SK-N-SH (cell line): ENCODE measurements at regions not wholly inside any gene's neighbourhood (a gene's known extent, or its start where the extent isn't known, plus 50 kb on each side); places are given as distances from the start of the nearest gene placed in this dataset.

Source experiments
- CTCF ChIA-PET: fragments of 300-600, 350-600 bp; formaldehyde crosslinking; extraction: SDS; loops from one replicate; lab custom pipeline; 2021; lab: Yijun Ruan, JAX
- POLR2A ChIA-PET: fragments of 350-600 bp; sonication (Branson Sonifier 250); formaldehyde crosslinking; extraction: SDS; loops from one replicate; lab custom pipeline; 2020; ENCODE audit warnings: antibody characterized with exemption, inconsistent platforms; lab: Yijun Ruan, JAX
- DNase-seq: peaks from one replicate; pipeline ENCODE4 v3.0.0; 2012
- H2AFZ ChIP-seq: fragments of 200-600 bp; sonication (generic); 2 replicates; pipeline ENCODE4 v1.8.1; 2016; ENCODE audit warnings: antibody characterized with exemption, mild to moderate bottlenecking, low read depth
- H3F3A ChIP-seq: fragments of 200-600 bp; sonication (generic); replicated peaks from 2 replicates; pipeline ENCODE3; 2016; ENCODE audit warnings: antibody characterized with exemption, mild to moderate bottlenecking; ENCODE audit not compliant: insufficient read depth
- H3K27ac ChIP-seq, 2 experiments: fragments of 200-500 bp in 1 of 2; fragments of 200-600 bp in 1 of 2; sonication (Bioruptor generic) in 1 of 2; sonication (generic), shearing (Covaris generic) in 1 of 2; 2 replicates each; pipeline versions ENCODE4 v1.5.1 to v1.6.1; 2014 to 2016; ENCODE audit warnings: low read depth in 2 of 2, inconsistent platforms in 1 of 2, low read length in 1 of 2, mild to moderate bottlenecking in 1 of 2, mixed read lengths in 1 of 2
- H3K27me3 ChIP-seq: fragments of 200-600 bp; sonication (generic), shearing (Covaris generic); 2 replicates; pipeline ENCODE4 v1.6.1; 2016; ENCODE audit warnings: mixed run types; ENCODE audit not compliant: insufficient read depth
- H3K36me3 ChIP-seq, 2 experiments: fragments of 200-500 bp in 1 of 2; fragments of 200-600 bp in 1 of 2; sonication (Bioruptor generic) in 1 of 2; sonication (generic) in 1 of 2; replicated peaks in 1 of 2; 2 replicates each; pipeline versions ENCODE3 to v1.5.1; 2014 to 2016; ENCODE audit warnings: low read length in 1 of 2, mild to moderate bottlenecking in 1 of 2; ENCODE audit not compliant: insufficient read depth in 2 of 2, control insufficient read depth in 1 of 2
- H3K4me1 ChIP-seq, 2 experiments: fragments of 200-500 bp in 1 of 2; fragments of 200-600 bp in 1 of 2; sonication (Bioruptor generic) in 1 of 2; sonication (generic), shearing (Covaris generic) in 1 of 2; 2 replicates each; pipeline versions ENCODE4 v1.5.1 to v1.6.1; 2014 to 2016; ENCODE audit warnings: low read depth in 1 of 2, low read length in 1 of 2, mixed run types in 1 of 2; ENCODE audit not compliant: insufficient read depth in 2 of 2, control insufficient read depth in 1 of 2
- H3K4me2 ChIP-seq: fragments of 200-600 bp; sonication (generic), shearing (Covaris generic); 2 replicates; pipeline ENCODE4 v1.6.1; 2017; ENCODE audit warnings: mixed run types
- H3K4me3 ChIP-seq, 2 experiments: fragments of 200-500 bp in 1 of 2; fragments of 200-600 bp in 1 of 2; sonication (Bioruptor generic) in 1 of 2; sonication (generic), shearing (Covaris generic) in 1 of 2; 2 replicates each; pipeline versions ENCODE4 v1.5.1 to v1.8.1; 2014 to 2016; ENCODE audit warnings: low read depth in 2 of 2, inconsistent platforms in 1 of 2, low read length in 1 of 2, mild to moderate bottlenecking in 1 of 2, mixed read lengths in 1 of 2, moderate library complexity in 1 of 2
- H3K79me2 ChIP-seq: fragments of 200-600 bp; sonication (generic); 2 replicates; pipeline ENCODE4 v1.8.1; 2017; ENCODE audit warnings: mild to moderate bottlenecking; ENCODE audit not compliant: insufficient read depth
- H3K9ac ChIP-seq: fragments of 200-600 bp; sonication (generic); 2 replicates; pipeline ENCODE4 v1.6.1; 2017; ENCODE audit warnings: mixed run types
- H3K9me2 ChIP-seq: fragments of 200-600 bp; sonication (generic); 2 replicates; pipeline ENCODE4 v1.6.1; 2017; ENCODE audit warnings: mixed run types
- H3K9me3 ChIP-seq: fragments of 200-600 bp; sonication (generic); 2 replicates; pipeline ENCODE4 v1.6.1; 2017; ENCODE audit warnings: mixed run types, mild to moderate bottlenecking, moderate library complexity
- H4K20me1 ChIP-seq: fragments of 200-600 bp; sonication (generic); 2 replicates; pipeline ENCODE4 v1.6.1; 2017; ENCODE audit warnings: mild to moderate bottlenecking, mixed run types; ENCODE audit not compliant: insufficient read depth
- CHD2 ChIP-seq: fragments of 150-350 bp; IDR thresholded peaks from 2 replicates; pipeline ENCODE4 v1.6.1; 2018; ENCODE audit warnings: low read length; ENCODE audit not compliant: partially characterized antibody
- EP300 ChIP-seq, 2 experiments: IDR thresholded peaks; 2 replicates each; pipeline versions ENCODE4 v1.4.0 to v1.6.1; 2012; ENCODE audit warnings: borderline replicate concordance in 1 of 2, low read depth in 1 of 2, low read length in 1 of 2
- FOSL2 ChIP-seq: IDR thresholded peaks from 2 replicates; pipeline ENCODE4 v1.4.0; 2012; ENCODE audit warnings: low read depth, mild to moderate bottlenecking, moderate library complexity, borderline replicate concordance
- FOXM1 ChIP-seq: IDR thresholded peaks from 2 replicates; pipeline ENCODE4 v1.4.0; 2012; ENCODE audit warnings: low read depth, mild to moderate bottlenecking
- GABPA ChIP-seq: IDR thresholded peaks from 2 replicates; pipeline ENCODE4 v1.4.0; 2012; ENCODE audit warnings: low read depth, mild to moderate bottlenecking
- GATA2 ChIP-seq: sonication (generic); formaldehyde crosslinking; IDR thresholded peaks from 2 replicates; pipeline ENCODE4 v1.5.0; 2020; ENCODE audit warnings: mild to moderate bottlenecking, missing genetic modification reagents
- MXI1 ChIP-seq: IDR thresholded peaks from 2 replicates; pipeline ENCODE4 v1.6.1; 2012; ENCODE audit warnings: mild to moderate bottlenecking, low read depth, low read length, improper control_type of control experiment
- NFIC ChIP-seq: IDR thresholded peaks from 2 replicates; pipeline ENCODE4 v1.4.0; 2012; ENCODE audit warnings: borderline replicate concordance
- NRF1 ChIP-seq: IDR thresholded peaks from 2 replicates; pipeline ENCODE4 v1.6.1; 2012; ENCODE audit warnings: low read depth, mild to moderate bottlenecking, low read length
- RCOR1 ChIP-seq: fragments of 150-350 bp; IDR thresholded peaks from 2 replicates; pipeline ENCODE4 v1.6.1; 2017; ENCODE audit warnings: antibody characterized with exemption, low read length
- REST ChIP-seq: IDR thresholded peaks from 2 replicates; pipeline ENCODE4 v1.6.1; 2012; ENCODE audit warnings: mild to moderate bottlenecking, low read depth, low read length, moderate library complexity
- TAF1 ChIP-seq: IDR thresholded peaks from 2 replicates; pipeline ENCODE4 v1.6.1; 2012; ENCODE audit warnings: low read depth, mild to moderate bottlenecking, low read length, moderate library complexity, borderline replicate concordance
- WGBS: methylation state at CpG from one replicate; pipeline ENCODE4 v1.1.6; 2017; ENCODE audit warnings: low lambda C conversion rate; 5-methylcytosine and 5-hydroxymethylcytosine counted together
- TF ChIP-seq, protein P1 (sequence below): IDR thresholded peaks from 2 replicates; pipeline ENCODE4; 2012

DNA sequence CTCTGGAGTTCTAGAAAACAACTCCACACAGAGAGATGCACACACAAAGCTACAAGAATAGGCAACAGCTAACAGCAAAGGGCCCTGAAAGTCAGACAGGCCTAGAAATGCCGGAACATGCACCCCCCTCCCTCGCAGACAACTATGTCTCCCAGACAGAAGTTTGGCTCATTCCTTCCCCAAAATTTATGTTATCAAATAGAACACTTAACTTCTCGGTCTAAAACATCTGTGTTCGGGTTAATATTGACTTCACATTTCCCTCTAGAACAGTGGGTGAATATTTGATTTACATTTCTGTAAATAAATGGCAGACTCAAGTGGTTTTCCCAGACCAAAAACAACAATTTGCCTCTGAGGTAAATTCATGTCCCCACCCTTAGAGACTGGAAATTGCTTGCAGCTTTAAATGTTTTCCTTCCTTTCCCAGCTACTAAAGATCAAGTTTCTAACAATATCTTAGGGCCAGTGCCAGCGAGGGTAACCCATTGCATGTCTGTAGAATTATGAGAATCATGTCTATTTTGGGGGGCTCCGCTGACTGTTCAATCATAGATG is 92.5 kb upstream of the INHBA start:
- Histone ChIP-seq H2AFZ (no peak overlapping the region), H3K4me2 (no peak overlapping the region), H3K4me3 (no peak overlapping the region), H3K4me1 (peaks cover 0 to 12% of the 10 kb centered on the region in 2 experiments; a peak in 1 of 4 replicates), H3K9ac (no peak overlapping the region), H4K20me1 (no peaks in the 10 kb centered on the region), H3K9me3 (no peaks in the 10 kb centered on the region), H3K27ac (no peak overlapping the region), H3F3A (no peaks in the 10 kb centered on the region)
- no peak for DNase-seq
- POLR2A ChIA-PET: no interaction called here
- CTCF ChIA-PET: no interaction called here
- TF ChIP-seq, protein P1, sequence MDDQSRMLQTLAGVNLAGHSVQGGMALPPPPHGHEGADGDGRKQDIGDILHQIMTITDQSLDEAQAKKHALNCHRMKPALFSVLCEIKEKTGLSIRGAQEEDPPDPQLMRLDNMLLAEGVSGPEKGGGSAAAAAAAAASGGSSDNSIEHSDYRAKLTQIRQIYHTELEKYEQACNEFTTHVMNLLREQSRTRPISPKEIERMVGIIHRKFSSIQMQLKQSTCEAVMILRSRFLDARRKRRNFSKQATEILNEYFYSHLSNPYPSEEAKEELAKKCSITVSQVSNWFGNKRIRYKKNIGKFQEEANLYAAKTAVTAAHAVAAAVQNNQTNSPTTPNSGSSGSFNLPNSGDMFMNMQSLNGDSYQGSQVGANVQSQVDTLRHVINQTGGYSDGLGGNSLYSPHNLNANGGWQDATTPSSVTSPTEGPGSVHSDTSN: no peak
- TF ChIP-seq RCOR1: no peak
- TF ChIP-seq FOSL2: no peak
- no peak for TF ChIP-seq REST
- TF ChIP-seq EP300 (IDR thresholded peaks at IDR 0.05; ENCODE audit: borderline replicate concordance in 1 of 2, low read depth in 1 of 2, low read length in 1 of 2): no peak
- no peak for TF ChIP-seq TAF1
- TF ChIP-seq GATA2 (CRISPR knock-in tag): no peak
- no peak for TF ChIP-seq GABPA
- TF ChIP-seq FOXM1: no peak
- TF ChIP-seq NRF1: no peak
- no peak for TF ChIP-seq CHD2
- TF ChIP-seq NFIC: no peak
- no peak for TF ChIP-seq MXI1
- TF ChIP-seq, all 33 proteins: peak for 0
- 61% methylated on average over 6 of the region's 6 CpGs for WGBS
- Histone ChIP-seq H3K36me3 (no peaks in the 10 kb centered on the region), H3K9me2 (no peaks in the 10 kb centered on the region), H3K27me3 (no peaks in the 10 kb centered on the region), H3K79me2 (no peaks in the 10 kb centered on the region)

- H3F3A ChIP-seq: no peaks in the 10 kb centered on the region
- ChIA-PET POLR2A (no interaction called here), CTCF (interaction anchor here (1.2 kb wide), 1 partner anchor 147 kb away, joined by 3 read pairs; no protein-coding TSS in a partner anchor)
- H3K79me2 ChIP-seq: no peaks in the 10 kb centered on the region
- H3K4me1 ChIP-seq: peaks cover 0 to 11% of the 10 kb centered on the region in 2 experiments; a peak in 1 of 4 replicates
- no peak for DNase-seq
- H3K9me2 ChIP-seq: no peaks in the 10 kb centered on the region
- no peaks in the 10 kb centered on the region for H3K9me3 ChIP-seq
- H4K20me1 ChIP-seq: no peaks in the 10 kb centered on the region
- no peak overlapping the region for H3K9ac ChIP-seq
- no peak overlapping the region for H2AFZ ChIP-seq
- H3K36me3 ChIP-seq: no peaks in the 10 kb centered on the region
- H3K27me3 ChIP-seq: no peaks in the 10 kb centered on the region
- H3K4me3 ChIP-seq: no peak overlapping the region
- no peak overlapping the region for H3K27ac ChIP-seq
- TF ChIP-seq FOSL2: no peak
- H3K4me2 ChIP-seq: no peak overlapping the region
Observed at GRCh38 chr7:41793556-41793955, 90.7 kb upstream of the INHBA start.
